H9 (cell line): ENCODE measurements at regions not wholly inside any gene's neighbourhood (a gene's known extent, or its start where the extent isn't known, plus 50 kb on each side); places are given as distances from the start of the nearest gene placed in this dataset.

Experiments used
- DNase-seq: peaks from one replicate; pipeline ENCODE4 v3.0.0-alpha.2; 2017
- H2AFZ ChIP-seq: one replicate; pipeline ENCODE4 v1.6.1; 2013; ENCODE audit warnings: mild to moderate bottlenecking, low read length, control low read depth, moderate library complexity
- H2AK5ac ChIP-seq: 2 replicates; pipeline ENCODE4 v1.6.1; 2013; ENCODE audit warnings: low read length, control low read depth, mixed read lengths; ENCODE audit not compliant: insufficient read length
- H2BK120ac ChIP-seq: one replicate; pipeline ENCODE4 v1.6.1; 2013; ENCODE audit warnings: low read depth, mild to moderate bottlenecking, low read length, control low read depth, inconsistent platforms; ENCODE audit not compliant: poor library complexity, severe bottlenecking
- H2BK12ac ChIP-seq: 2 replicates; pipeline ENCODE4 v1.6.1; 2013; ENCODE audit warnings: low read length, control low read depth, mixed read lengths, low read depth; ENCODE audit not compliant: insufficient read length
- H2BK15ac ChIP-seq: 2 replicates; pipeline ENCODE4 v1.6.1; 2013; ENCODE audit warnings: low read depth, low read length, control low read depth
- H2BK20ac ChIP-seq: one replicate; pipeline ENCODE4 v1.6.1; 2013; ENCODE audit warnings: low read depth, mild to moderate bottlenecking, low read length, control low read depth, inconsistent platforms; ENCODE audit not compliant: poor library complexity, severe bottlenecking
- H2BK5ac ChIP-seq: 2 replicates; pipeline ENCODE4 v1.6.1; 2013; ENCODE audit warnings: low read length, control low read depth, mixed read lengths; ENCODE audit not compliant: insufficient read length
- H3K14ac ChIP-seq: 2 replicates; pipeline ENCODE4 v1.6.1; 2013; ENCODE audit warnings: low read length, control low read depth; ENCODE audit not compliant: insufficient read depth
- H3K18ac ChIP-seq: 2 replicates; pipeline ENCODE4 v1.6.1; 2013; ENCODE audit warnings: low read depth, mild to moderate bottlenecking, mixed read lengths, low read length, control low read depth; ENCODE audit not compliant: insufficient read length
- H3K23ac ChIP-seq: 2 replicates; pipeline ENCODE4 v1.6.1; 2013; ENCODE audit warnings: low read length, control low read depth, mixed read lengths, low read depth; ENCODE audit not compliant: insufficient read length
- H3K23me2 ChIP-seq: 2 replicates; pipeline ENCODE4 v1.6.1; 2013; ENCODE audit warnings: low read depth, mild to moderate bottlenecking, mixed read lengths, low read length, control low read depth; ENCODE audit not compliant: insufficient read length, poor library complexity, severe bottlenecking
- H3K27ac ChIP-seq: 2 replicates; pipeline ENCODE4 v1.5.1; 2013; ENCODE audit warnings: low read length, control low read depth, mixed read lengths, low read depth; ENCODE audit not compliant: insufficient read length
- H3K27me3 ChIP-seq: 2 replicates; pipeline ENCODE4 v1.6.1; 2013; ENCODE audit warnings: low read length, control low read depth, inconsistent platforms; ENCODE audit not compliant: insufficient read depth
- H3K4ac ChIP-seq: 2 replicates; pipeline ENCODE4 v1.6.1; 2013; ENCODE audit warnings: low read depth, mild to moderate bottlenecking, control low read depth, inconsistent platforms, low read length, moderate library complexity
- H3K4me1 ChIP-seq: 2 replicates; pipeline ENCODE4 v1.6.1; 2013; ENCODE audit warnings: low read length, control low read depth, inconsistent platforms; ENCODE audit not compliant: insufficient read depth
- H3K4me2 ChIP-seq: 2 replicates; pipeline ENCODE4 v1.6.1; 2013; ENCODE audit warnings: low read length, control low read depth, mixed read lengths; ENCODE audit not compliant: insufficient read length, insufficient read depth
- H3K56ac ChIP-seq: 2 replicates; pipeline ENCODE4 v1.6.1; 2013; ENCODE audit warnings: low read depth, mild to moderate bottlenecking, mixed read lengths, low read length, control low read depth; ENCODE audit not compliant: insufficient read length
- H3K79me1 ChIP-seq: 2 replicates; pipeline ENCODE4 v1.6.1; 2013; ENCODE audit warnings: low read depth, mild to moderate bottlenecking, moderate library complexity, low read length, control low read depth, inconsistent platforms; ENCODE audit not compliant: insufficient read depth, poor library complexity, severe bottlenecking
- H3K79me2 ChIP-seq: 2 replicates; pipeline ENCODE4 v1.6.1; 2013; ENCODE audit warnings: low read length, control low read depth, inconsistent platforms; ENCODE audit not compliant: insufficient read depth
- H3K9ac ChIP-seq: 2 replicates; pipeline ENCODE4 v1.6.1; 2013; ENCODE audit warnings: low read length, control low read depth, mixed read lengths; ENCODE audit not compliant: insufficient read length; ENCODE audit errors: extremely low read depth
- H3K9me3 ChIP-seq: one replicate; pipeline ENCODE4 v1.6.1; 2013; ENCODE audit warnings: low read depth, low read length, inconsistent platforms; ENCODE audit not compliant: control insufficient read depth
- H3T11ph ChIP-seq: one replicate; pipeline ENCODE4 v1.6.1; 2013; ENCODE audit warnings: mild to moderate bottlenecking, low read length, control low read depth, inconsistent platforms
- H4K20me1 ChIP-seq: one replicate; pipeline ENCODE4 v1.6.1; 2013; ENCODE audit not compliant: control insufficient read depth, insufficient read length, insufficient read depth
- H4K5ac ChIP-seq: 2 replicates; pipeline ENCODE4 v1.6.1; 2013; ENCODE audit warnings: low read depth, mild to moderate bottlenecking, mixed read lengths, low read length, control low read depth; ENCODE audit not compliant: insufficient read length
- H4K8ac ChIP-seq: replicated peaks from 2 replicates; pipeline ENCODE4 v1.6.1; 2013; ENCODE audit warnings: low read length, control low read depth, mixed read lengths, low read depth; ENCODE audit not compliant: insufficient read length
- H4K91ac ChIP-seq: 2 replicates; pipeline ENCODE4 v1.6.1; 2013; ENCODE audit warnings: low read depth, mild to moderate bottlenecking, moderate library complexity, mixed read lengths, low read length, control low read depth; ENCODE audit not compliant: insufficient read length
- H3K27ac Mint-ChIP-seq, 3 experiments: 2 replicates in 2 of 3; 3 replicates in 1 of 3; pipeline ENCODE4 v1.8.0; 2020 to 2021; ENCODE audit warnings: mixed read lengths in 3 of 3, mild to moderate bottlenecking in 1 of 3, moderate library complexity in 1 of 3
- H3K27me3 Mint-ChIP-seq: 2 replicates; pipeline ENCODE4 v1.8.0; 2021; ENCODE audit warnings: low read depth, mild to moderate bottlenecking, moderate library complexity, mixed read lengths
- H3K36me3 Mint-ChIP-seq, 3 experiments: 2 replicates in 2 of 3; 3 replicates in 1 of 3; pipeline ENCODE4 v1.8.0; 2020 to 2021; ENCODE audit warnings: low read depth in 3 of 3, mixed read lengths in 3 of 3; ENCODE audit not compliant: insufficient read depth in 1 of 3
- H3K4me1 Mint-ChIP-seq, 2 experiments: 2 replicates each; pipeline ENCODE4 v1.8.0; 2020; ENCODE audit warnings: mixed read lengths in 2 of 2
- H3K4me3 Mint-ChIP-seq, 2 experiments: 2 replicates in 1 of 2; 3 replicates in 1 of 2; pipeline ENCODE4 v1.8.0; 2020 to 2021; ENCODE audit warnings: mild to moderate bottlenecking in 2 of 2, mixed read lengths in 2 of 2, moderate library complexity in 1 of 2
- H3K9me3 Mint-ChIP-seq, 2 experiments: 2 replicates in 1 of 2; 3 replicates in 1 of 2; pipeline ENCODE4 v1.8.0; 2020; ENCODE audit warnings: mild to moderate bottlenecking in 2 of 2, mixed read lengths in 2 of 2, moderate library complexity in 1 of 2
- WGBS: extraction: QIAGEN DNeasy Blood & Tissue Kit; methylation state at CpG from one replicate; pipeline ENCODE4 v1.1.7; 2013; ENCODE audit warnings: missing lambda C conversion rate, low lambda C conversion rate, mixed read lengths; ENCODE audit not compliant: insufficient read length; ENCODE audit errors: extremely low coverage; 5-methylcytosine and 5-hydroxymethylcytosine counted together
- TF ChIP-seq, protein P1 (sequence below): fragments of 200-600 bp; sonication (generic); conservative IDR thresholded peaks from 3 replicates; pipeline ENCODE4 v1.8.0; 2021; ENCODE audit warnings: antibody characterized with exemption, mild to moderate bottlenecking

DNA sequence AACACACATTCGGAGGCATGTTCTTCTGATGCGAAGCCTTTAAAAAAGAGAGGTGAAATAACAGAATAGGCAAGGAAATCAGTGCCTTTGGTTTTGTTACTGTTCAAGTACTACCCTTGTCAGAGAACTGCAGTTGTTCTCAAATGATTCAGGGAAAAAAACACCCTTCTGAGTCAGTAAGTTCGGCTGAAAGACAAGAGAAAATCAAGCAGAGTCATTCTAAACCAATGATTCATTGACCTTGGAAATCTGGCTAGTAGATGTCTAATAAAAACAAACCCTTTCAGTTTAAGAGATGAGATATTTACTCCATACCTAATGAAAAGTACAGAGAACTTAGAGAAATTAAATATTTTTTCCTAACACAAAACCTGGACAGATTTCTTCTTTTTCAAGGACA lies 72.7 kb upstream of the ABI3BP start:
- Mint-ChIP-seq H3K9me3 (no peaks in the 10 kb centered on the region), H3K27ac (no peak overlapping the region; a peak in 1 of 7 replicates), H3K4me1 (peaks cover 6 to 8% of the 10 kb centered on the region in 2 experiments), H3K36me3 (no peaks in the 10 kb centered on the region; a peak in 1 of 7 replicates), H3K27me3 (no peaks in the 10 kb centered on the region), H3K4me3 (no peak overlapping the region)
- no peak overlapping the region for H4K5ac ChIP-seq
- no peak overlapping the region for H2AFZ ChIP-seq
- no peak overlapping the region for H3K56ac ChIP-seq
- DNase-seq, result no peak
- no peak overlapping the region for H3K23ac ChIP-seq
- H3K79me2 ChIP-seq, result no peaks in the 10 kb centered on the region
- H2BK120ac ChIP-seq, result no peak overlapping the region
- no peak overlapping the region for H2BK15ac ChIP-seq
- no peak overlapping the region for H2AK5ac ChIP-seq
- no peak overlapping the region for H3T11ph ChIP-seq
- no peak overlapping the region for H3K18ac ChIP-seq
- H4K91ac ChIP-seq, result no peak overlapping the region
- H3K14ac ChIP-seq, result no peak overlapping the region
- no peak overlapping the region for H3K9ac ChIP-seq
- TF ChIP-seq, protein P1, sequence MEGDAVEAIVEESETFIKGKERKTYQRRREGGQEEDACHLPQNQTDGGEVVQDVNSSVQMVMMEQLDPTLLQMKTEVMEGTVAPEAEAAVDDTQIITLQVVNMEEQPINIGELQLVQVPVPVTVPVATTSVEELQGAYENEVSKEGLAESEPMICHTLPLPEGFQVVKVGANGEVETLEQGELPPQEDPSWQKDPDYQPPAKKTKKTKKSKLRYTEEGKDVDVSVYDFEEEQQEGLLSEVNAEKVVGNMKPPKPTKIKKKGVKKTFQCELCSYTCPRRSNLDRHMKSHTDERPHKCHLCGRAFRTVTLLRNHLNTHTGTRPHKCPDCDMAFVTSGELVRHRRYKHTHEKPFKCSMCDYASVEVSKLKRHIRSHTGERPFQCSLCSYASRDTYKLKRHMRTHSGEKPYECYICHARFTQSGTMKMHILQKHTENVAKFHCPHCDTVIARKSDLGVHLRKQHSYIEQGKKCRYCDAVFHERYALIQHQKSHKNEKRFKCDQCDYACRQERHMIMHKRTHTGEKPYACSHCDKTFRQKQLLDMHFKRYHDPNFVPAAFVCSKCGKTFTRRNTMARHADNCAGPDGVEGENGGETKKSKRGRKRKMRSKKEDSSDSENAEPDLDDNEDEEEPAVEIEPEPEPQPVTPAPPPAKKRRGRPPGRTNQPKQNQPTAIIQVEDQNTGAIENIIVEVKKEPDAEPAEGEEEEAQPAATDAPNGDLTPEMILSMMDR, result no peak
- H2BK12ac ChIP-seq, result no peak overlapping the region
- H3K9me3 ChIP-seq, result no peaks in the 10 kb centered on the region
- H3K4me2 ChIP-seq, result no peak overlapping the region
- H3K4ac ChIP-seq, result no peak overlapping the region
- H3K27me3 ChIP-seq, result no peaks in the 10 kb centered on the region
- no CpG with 5 or more reads among the region's 3 CpGs for WGBS
- H2BK5ac ChIP-seq, result no peak overlapping the region
- H3K27ac ChIP-seq, result no peak overlapping the region
- no peaks in the 10 kb centered on the region for H3K79me1 ChIP-seq
- H3K4me1 ChIP-seq, result no peaks in the 10 kb centered on the region
- no peaks in the 10 kb centered on the region for H4K20me1 ChIP-seq
- H4K8ac ChIP-seq, result no peak overlapping the region
- H3K23me2 ChIP-seq, result no peaks in the 10 kb centered on the region
- no peak overlapping the region for H2BK20ac ChIP-seq
